ENCODE measurements at regions not wholly inside any gene's neighbourhood (a gene's known extent, or its start where the extent isn't known, plus 50 kb on each side); places are given as distances from the start of the nearest gene placed in this dataset.

DNA sequence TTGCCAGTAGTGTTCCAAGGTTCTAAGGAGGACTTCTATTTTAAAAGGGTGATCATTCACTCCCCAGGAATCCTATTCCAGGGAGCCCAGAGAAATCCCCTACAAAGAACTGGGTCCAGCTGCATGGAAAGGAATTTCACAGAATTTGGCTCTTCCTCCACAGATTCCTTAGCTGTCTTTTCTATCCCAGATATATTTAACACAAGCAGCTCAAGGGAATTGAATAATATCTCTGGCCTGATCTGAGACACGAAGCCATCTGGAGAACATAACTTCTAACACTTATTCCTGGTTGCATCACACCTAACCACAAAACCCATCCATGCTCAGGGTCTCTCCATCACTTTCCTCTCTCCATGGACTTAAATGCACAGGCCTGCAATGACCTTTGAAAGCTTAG, 306.7 kb upstream of the ACVR2A start:
- TF ChIP-seq CTCF (IDR thresholded peaks at IDR 0.05 in 2 of 3, conservative IDR thresholded peaks at IDR 0.05 in 1 of 3; ENCODE audit: borderline replicate concordance in 1 of 3, insufficient read depth in 1 of 3, low read depth in 2 of 3, low read length in 2 of 3) (no peak), POLR2A (IDR thresholded peaks at IDR 0.05; ENCODE audit: borderline replicate concordance, extremely low read depth, insufficient read depth, insufficient read length) (no peak), ZNF274 (IDR thresholded peaks at IDR 0.05; ENCODE audit: low read depth, low read length) (no peak), TCF7L2 (IDR thresholded peaks at IDR 0.05; ENCODE audit: borderline replicate concordance, extremely low read depth, insufficient read depth, insufficient read length) (no peak), EGR1 (IDR thresholded peaks at IDR 0.05; ENCODE audit: low read depth) (no peak), MAX (IDR thresholded peaks at IDR 0.05) (no peak), SRF (IDR thresholded peaks at IDR 0.05; ENCODE audit: low read depth) (no peak), SP1 (IDR thresholded peaks at IDR 0.05; ENCODE audit: low read depth) (no peak), CEBPB (IDR thresholded peaks at IDR 0.05; ENCODE audit: low read depth) (no peak), EZH2phosphoT487 (IDR thresholded peaks at IDR 0.05; ENCODE audit: borderline replicate concordance) (no peak), JUND (IDR thresholded peaks at IDR 0.05) (no peak)
